ENCODE measurements at regions not wholly inside any gene's neighbourhood (a gene's known extent, or its start where the extent isn't known, plus 50 kb on each side); places are given as distances from the start of the nearest gene placed in this dataset.

- DNase-seq = no peak
Measured at GRCh38 chr4:143083756-143084472, 100.8 kb upstream of the USP38 start.

- no peak for DNase-seq
Measured at GRCh38 chr4:143084566-143084965, 100.2 kb upstream of the USP38 start.

GRCh38 chr4:143085224-143085623, 99.5 kb upstream of the USP38 start:
- no peak for DNase-seq

- DNase-seq = no peak
Measured at GRCh38 chr4:143085659-143086058, 99.1 kb upstream of the USP38 start.

- no peak for DNase-seq
Measured at GRCh38 chr4:143089291-143089690, 95.4 kb upstream of the USP38 start.

GRCh38 chr4:143089847-143090246, 94.9 kb upstream of the USP38 start:
- no peak for DNase-seq

GRCh38 chr4:143091862-143092261, 92.9 kb upstream of the USP38 start:
- DNase-seq = no peak

- no peak for DNase-seq
Measured at GRCh38 chr4:143095447-143095846, 89.3 kb upstream of the USP38 start.

- DNase-seq = no peak
Measured at GRCh38 chr4:143097751-143098150, 87.0 kb upstream of the USP38 start.

GRCh38 chr4:143099693-143100092, 85.0 kb upstream of the USP38 start:
- DNase-seq = no peak

- no peak for DNase-seq
Measured at GRCh38 chr4:143109376-143109775, 75.3 kb upstream of the USP38 start.

- no peak for DNase-seq
Measured at GRCh38 chr4:143118663-143119062, 66.1 kb upstream of the USP38 start.

GRCh38 chr4:143127621-143128020, 57.1 kb upstream of the USP38 start:
- no peak for DNase-seq

GRCh38 chr4:143133977-143134376, 50.7 kb upstream of the USP38 start:
- no peak for DNase-seq

All from CD4-positive, alpha-beta T cell treated with Interferon alpha-2 for 1 hour (primary cell).